ENCODE measurements at regions not wholly inside any gene's neighbourhood (a gene's known extent, or its start where the extent isn't known, plus 50 kb on each side); places are given as distances from the start of the nearest gene placed in this dataset.
A peak's percentile ranks its signal among the peaks of the same experiment; 100 is the strongest.

DNA sequence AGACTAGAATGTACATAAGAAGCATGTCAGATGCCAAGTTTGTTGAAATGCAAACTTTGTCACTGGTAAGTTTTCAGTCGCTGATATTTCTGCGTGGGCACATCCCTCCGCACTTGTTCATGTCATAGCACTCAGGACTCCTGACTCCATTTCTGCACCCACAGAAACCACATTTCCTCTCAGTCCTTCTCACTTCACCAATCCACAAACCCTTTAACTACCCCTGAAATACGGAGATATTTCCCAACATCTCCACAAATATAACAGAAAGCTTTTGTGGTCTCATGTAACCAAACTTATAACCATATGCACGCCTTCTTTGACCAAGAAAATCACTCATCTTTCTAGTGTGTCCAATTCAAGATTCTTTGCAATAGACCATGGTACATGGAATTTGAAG is 276.9 kb upstream of the ERBB4 start:
- Histone ChIP-seq H3K4me3 (ENCODE audit: low read length) (no peak overlapping the region), H3K9me3 (ENCODE audit: insufficient read depth, low read length) (no peaks in the 10 kb centered on the region), H2AFZ (ENCODE audit: low read depth, low read length) (no peak overlapping the region), H3K27me3 (ENCODE audit: low read depth, low read length) (no peaks in the 10 kb centered on the region), H3K79me2 (ENCODE audit: low read length) (no peaks in the 10 kb centered on the region), H3K4me2 (ENCODE audit: low read length) (no peak overlapping the region), H3K4me1 (ENCODE audit: low read length) (no peaks in the 10 kb centered on the region), H3K27ac (ENCODE audit: low read length) (no peak overlapping the region), H4K20me1 (ENCODE audit: insufficient read depth, low read length) (no peaks in the 10 kb centered on the region), H3K9ac (ENCODE audit: low read length) (no peak overlapping the region), H3K36me3 (replicated peaks; ENCODE audit: low read depth, low read length) (no peaks in the 10 kb centered on the region)
- TF ChIP-seq, protein P1, sequence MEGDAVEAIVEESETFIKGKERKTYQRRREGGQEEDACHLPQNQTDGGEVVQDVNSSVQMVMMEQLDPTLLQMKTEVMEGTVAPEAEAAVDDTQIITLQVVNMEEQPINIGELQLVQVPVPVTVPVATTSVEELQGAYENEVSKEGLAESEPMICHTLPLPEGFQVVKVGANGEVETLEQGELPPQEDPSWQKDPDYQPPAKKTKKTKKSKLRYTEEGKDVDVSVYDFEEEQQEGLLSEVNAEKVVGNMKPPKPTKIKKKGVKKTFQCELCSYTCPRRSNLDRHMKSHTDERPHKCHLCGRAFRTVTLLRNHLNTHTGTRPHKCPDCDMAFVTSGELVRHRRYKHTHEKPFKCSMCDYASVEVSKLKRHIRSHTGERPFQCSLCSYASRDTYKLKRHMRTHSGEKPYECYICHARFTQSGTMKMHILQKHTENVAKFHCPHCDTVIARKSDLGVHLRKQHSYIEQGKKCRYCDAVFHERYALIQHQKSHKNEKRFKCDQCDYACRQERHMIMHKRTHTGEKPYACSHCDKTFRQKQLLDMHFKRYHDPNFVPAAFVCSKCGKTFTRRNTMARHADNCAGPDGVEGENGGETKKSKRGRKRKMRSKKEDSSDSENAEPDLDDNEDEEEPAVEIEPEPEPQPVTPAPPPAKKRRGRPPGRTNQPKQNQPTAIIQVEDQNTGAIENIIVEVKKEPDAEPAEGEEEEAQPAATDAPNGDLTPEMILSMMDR (IDR thresholded peaks at IDR 0.05; ENCODE audit: low read depth, low read length) = no peak
- TF ChIP-seq EZH2phosphoT487 (IDR thresholded peaks at IDR 0.05; ENCODE audit: low read depth) = no peak

DNA sequence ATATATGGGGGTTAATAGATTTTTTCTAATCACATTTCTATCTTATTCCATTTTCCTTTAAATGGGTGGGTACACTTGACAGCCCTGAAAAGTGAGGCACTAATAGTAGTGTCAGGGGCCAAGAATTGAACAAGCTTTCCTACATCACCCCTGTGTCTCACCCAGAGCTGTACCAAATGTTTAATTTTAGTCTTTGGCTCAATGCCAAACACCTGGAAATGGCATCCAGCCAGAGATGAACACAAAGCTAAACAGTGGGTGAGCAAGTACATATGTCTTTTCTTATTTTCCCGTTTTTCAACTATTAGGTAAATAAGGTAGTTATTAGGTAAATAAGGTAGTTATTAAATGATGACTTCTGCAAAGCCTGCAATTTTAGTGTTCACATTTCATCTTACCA is 276.3 kb upstream of the ERBB4 start:
- Histone ChIP-seq H2AFZ (ENCODE audit: low read depth, low read length) (no peak overlapping the region), H3K27ac (ENCODE audit: low read length) (no peak overlapping the region)

DNA sequence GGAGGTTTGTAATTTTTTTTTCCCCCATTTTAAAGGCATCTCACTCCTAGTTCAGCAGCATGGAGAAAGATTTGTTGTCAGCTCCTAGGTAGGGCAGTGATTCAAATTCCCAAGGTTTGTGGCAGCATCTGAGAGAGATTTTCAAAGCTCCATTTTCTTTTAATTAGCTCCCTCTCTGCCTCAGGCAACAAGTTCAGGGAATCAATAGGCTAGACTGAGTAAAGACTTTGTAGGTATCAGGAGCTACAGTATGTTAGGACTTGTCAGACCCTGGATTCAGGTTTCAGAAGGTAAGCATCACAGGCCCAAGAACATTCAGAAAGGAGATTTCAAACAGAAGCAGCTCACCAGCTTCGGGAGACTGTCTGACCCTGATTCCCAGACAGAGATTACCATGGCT is 273.3 kb upstream of the ERBB4 start:
- no peak overlapping the region for H3K4me2 ChIP-seq (ENCODE audit: low read length)
- H3K27me3 ChIP-seq (ENCODE audit: low read depth, low read length) = no peaks in the 10 kb centered on the region
- no peak overlapping the region for H3K27ac ChIP-seq (ENCODE audit: low read length)
- no peak overlapping the region for H3K4me3 ChIP-seq (ENCODE audit: low read length)
- no peak for TF ChIP-seq EZH2phosphoT487 (IDR thresholded peaks at IDR 0.05; ENCODE audit: low read depth)
- TF ChIP-seq, protein P1 (IDR thresholded peaks at IDR 0.05; ENCODE audit: low read depth, low read length) = no peak
- H3K9me3 ChIP-seq (ENCODE audit: insufficient read depth, low read length) = no peaks in the 10 kb centered on the region
- no peaks in the 10 kb centered on the region for H3K79me2 ChIP-seq (ENCODE audit: low read length)
- H3K9ac ChIP-seq (ENCODE audit: low read length) = no peak overlapping the region
- no peaks in the 10 kb centered on the region for H3K36me3 ChIP-seq (replicated peaks; ENCODE audit: low read depth, low read length)
- 0 out of 2 replicates have a peak overlapping the region, but pooled peaks have one; percentile 40 for H2AFZ ChIP-seq (ENCODE audit: low read depth, low read length)
- H3K4me1 ChIP-seq (ENCODE audit: low read length) = no peaks in the 10 kb centered on the region
- H4K20me1 ChIP-seq (ENCODE audit: insufficient read depth, low read length) = no peaks in the 10 kb centered on the region

More for the DNA sequence above, 276.3 kb upstream of the ERBB4 start:
- Histone ChIP-seq H3K79me2 (ENCODE audit: low read length) (no peaks in the 10 kb centered on the region), H3K4me3 (ENCODE audit: low read length) (no peak overlapping the region), H3K4me2 (ENCODE audit: low read length) (no peak overlapping the region), H3K36me3 (replicated peaks; ENCODE audit: low read depth, low read length) (no peaks in the 10 kb centered on the region), H4K20me1 (ENCODE audit: insufficient read depth, low read length) (no peaks in the 10 kb centered on the region), H3K9ac (ENCODE audit: low read length) (no peak overlapping the region), H3K4me1 (ENCODE audit: low read length) (no peaks in the 10 kb centered on the region), H3K9me3 (ENCODE audit: insufficient read depth, low read length) (no peaks in the 10 kb centered on the region), H3K27me3 (ENCODE audit: low read depth, low read length) (no peaks in the 10 kb centered on the region)
- TF ChIP-seq EZH2phosphoT487 (IDR thresholded peaks at IDR 0.05; ENCODE audit: low read depth) = no peak
- TF ChIP-seq, protein P1 (IDR thresholded peaks at IDR 0.05; ENCODE audit: low read depth, low read length) = no peak

DNA sequence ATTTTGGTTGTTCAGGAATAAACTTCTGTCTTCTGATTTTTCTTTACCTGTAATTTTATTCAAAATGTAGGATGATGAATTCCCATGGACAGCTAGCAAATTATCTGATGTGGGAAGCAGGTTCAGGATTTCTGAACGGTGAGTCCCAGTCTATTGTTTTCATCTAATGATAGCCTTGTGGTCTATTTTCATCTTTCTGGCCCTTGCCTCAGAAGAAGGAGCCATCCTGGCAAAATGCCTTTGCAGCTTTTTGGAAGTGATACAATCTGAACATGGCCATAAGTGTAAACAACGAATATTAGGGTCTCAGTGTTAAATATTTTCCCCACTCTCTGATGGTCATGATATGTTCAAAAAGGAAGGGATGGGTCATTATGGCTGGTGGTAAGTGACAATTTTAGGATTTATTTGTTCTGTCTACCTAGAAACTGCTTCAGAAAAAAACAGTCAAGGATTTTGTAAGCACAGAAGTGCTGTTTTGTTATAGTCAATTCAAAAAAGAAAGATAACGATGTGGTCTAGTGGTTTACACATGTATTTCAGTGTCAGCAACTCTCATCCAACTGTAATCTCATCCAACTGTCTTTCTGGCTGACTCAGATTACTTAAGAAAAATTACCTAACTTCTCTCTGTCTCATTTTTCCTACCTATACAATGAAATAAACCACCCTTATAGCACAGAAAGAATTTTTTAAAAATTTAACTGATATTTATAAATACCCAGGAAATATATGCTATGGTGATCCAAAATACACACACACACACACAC is 272.6 kb upstream of the ERBB4 start:
- Histone ChIP-seq H3K9ac (ENCODE audit: low read length) (no peak overlapping the region), H4K20me1 (ENCODE audit: insufficient read depth, low read length) (no peaks in the 10 kb centered on the region), H3K4me2 (ENCODE audit: low read length) (no peak overlapping the region), H3K27me3 (ENCODE audit: low read depth, low read length) (no peaks in the 10 kb centered on the region), H3K79me2 (ENCODE audit: low read length) (no peaks in the 10 kb centered on the region), H3K4me1 (ENCODE audit: low read length) (no peaks in the 10 kb centered on the region), H3K36me3 (replicated peaks; ENCODE audit: low read depth, low read length) (no peaks in the 10 kb centered on the region), H3K27ac (ENCODE audit: low read length) (no peak overlapping the region), H3K9me3 (ENCODE audit: insufficient read depth, low read length) (no peaks in the 10 kb centered on the region), H2AFZ (ENCODE audit: low read depth, low read length) (no peak overlapping the region), H3K4me3 (ENCODE audit: low read length) (no peak overlapping the region)
- TF ChIP-seq, protein P1 (IDR thresholded peaks at IDR 0.05; ENCODE audit: low read depth, low read length) = no peak
- no peak for TF ChIP-seq EZH2phosphoT487 (IDR thresholded peaks at IDR 0.05; ENCODE audit: low read depth)

Data from OCI-LY3 (cell line).